HL-60 (cell line): ENCODE measurements at regions not wholly inside any gene's neighbourhood (a gene's known extent, or its start where the extent isn't known, plus 50 kb on each side); places are given as distances from the start of the nearest gene placed in this dataset.

Experiments used
- DNase-seq, 2 experiments: peaks; one replicate each; pipeline ENCODE4 v3.0.0-alpha.2; 2010 to 2020; ENCODE audit warnings: low read depth in 1 of 2, low spot score in 1 of 2
- H3K27ac ChIP-seq: fragments of 250-450 bp; sonication (Bioruptor Pico); replicated peaks from 2 replicates; pipeline ENCODE4 v1.5.1; 2020; ENCODE audit warnings: mild to moderate bottlenecking, moderate library complexity
- H3K27me3 ChIP-seq: fragments of 250-450 bp; sonication (Bioruptor Pico); 2 replicates; pipeline ENCODE4 v1.5.1; 2021; ENCODE audit warnings: mild to moderate bottlenecking, moderate library complexity; ENCODE audit not compliant: insufficient read depth, poor library complexity, severe bottlenecking
- H3K4me3 ChIP-seq: replicated peaks from 2 replicates; pipeline ENCODE4 v1.5.1; 2011; ENCODE audit warnings: mild to moderate bottlenecking, control low read depth, low read length; ENCODE audit not compliant: insufficient read depth
- GABPA ChIP-seq: IDR thresholded peaks from 2 replicates; pipeline ENCODE4 v1.6.1; 2012; ENCODE audit warnings: low read depth
- POLR2AphosphoS5 ChIP-seq: IDR thresholded peaks from 2 replicates; pipeline ENCODE4 v1.6.1; 2012; ENCODE audit warnings: low read depth
- SPI1 ChIP-seq: IDR thresholded peaks from 2 replicates; pipeline ENCODE4 v1.6.1; 2012; ENCODE audit warnings: low read depth, mild to moderate bottlenecking, borderline replicate concordance
- TF ChIP-seq, protein P1 (sequence below): IDR thresholded peaks from 2 replicates; pipeline ENCODE4 v1.6.1; 2012; ENCODE audit warnings: low read depth; ENCODE audit not compliant: insufficient replicate concordance
- TF ChIP-seq, protein P2 (sequence below): IDR thresholded peaks from one replicate; pipeline ENCODE4 v1.5.1; 2011; ENCODE audit warnings: low read length, control low read depth, inconsistent platforms; ENCODE audit not compliant: insufficient read depth

DNA sequence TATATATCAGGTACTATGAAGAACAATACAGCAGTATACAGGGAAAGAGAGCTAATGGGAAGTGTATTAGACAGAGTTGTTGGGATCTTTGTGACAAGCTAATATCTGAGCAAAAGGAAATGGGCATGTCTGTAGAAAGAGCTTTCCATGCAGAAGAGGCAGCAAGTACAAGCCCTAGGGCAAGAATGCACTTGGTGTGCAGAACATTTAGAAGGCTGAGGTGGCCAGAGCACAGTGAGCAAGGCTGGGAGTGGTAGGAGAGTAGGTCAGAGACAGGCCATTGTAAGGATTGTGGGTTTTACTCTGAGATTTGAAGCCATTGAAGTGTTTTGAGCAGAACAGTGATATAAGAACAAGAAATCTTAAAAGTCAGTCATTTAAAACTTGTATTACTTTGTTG, 353.9 kb upstream of the TGFBR2 start:
- no peaks in the 10 kb centered on the region for H3K27me3 ChIP-seq
- no peak for DNase-seq

DNA sequence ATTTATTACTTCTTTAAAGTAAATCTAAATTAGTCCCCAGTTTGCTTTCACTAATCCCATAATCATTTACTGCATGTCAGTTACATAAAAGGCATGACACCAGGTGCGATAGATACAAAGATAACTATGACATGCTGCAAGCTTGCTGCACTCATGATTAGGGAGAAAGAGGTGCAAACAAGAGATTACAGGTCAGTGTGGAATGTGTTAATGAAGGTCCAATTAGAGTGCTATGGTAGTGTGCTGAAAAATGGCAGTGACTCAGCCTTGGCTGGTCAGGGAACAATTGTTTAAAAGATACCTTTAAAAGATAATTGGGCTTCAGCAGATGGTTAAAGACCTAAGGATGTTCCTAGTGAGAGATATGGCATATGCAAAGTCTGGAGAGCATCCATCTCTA, 352.6 kb upstream of the TGFBR2 start:
- no peak for DNase-seq
- H3K4me3 ChIP-seq: no peak overlapping the region
- TF ChIP-seq SPI1 (no peak), GABPA (no peak), POLR2AphosphoS5 (no peak)
- TF ChIP-seq, protein P1, sequence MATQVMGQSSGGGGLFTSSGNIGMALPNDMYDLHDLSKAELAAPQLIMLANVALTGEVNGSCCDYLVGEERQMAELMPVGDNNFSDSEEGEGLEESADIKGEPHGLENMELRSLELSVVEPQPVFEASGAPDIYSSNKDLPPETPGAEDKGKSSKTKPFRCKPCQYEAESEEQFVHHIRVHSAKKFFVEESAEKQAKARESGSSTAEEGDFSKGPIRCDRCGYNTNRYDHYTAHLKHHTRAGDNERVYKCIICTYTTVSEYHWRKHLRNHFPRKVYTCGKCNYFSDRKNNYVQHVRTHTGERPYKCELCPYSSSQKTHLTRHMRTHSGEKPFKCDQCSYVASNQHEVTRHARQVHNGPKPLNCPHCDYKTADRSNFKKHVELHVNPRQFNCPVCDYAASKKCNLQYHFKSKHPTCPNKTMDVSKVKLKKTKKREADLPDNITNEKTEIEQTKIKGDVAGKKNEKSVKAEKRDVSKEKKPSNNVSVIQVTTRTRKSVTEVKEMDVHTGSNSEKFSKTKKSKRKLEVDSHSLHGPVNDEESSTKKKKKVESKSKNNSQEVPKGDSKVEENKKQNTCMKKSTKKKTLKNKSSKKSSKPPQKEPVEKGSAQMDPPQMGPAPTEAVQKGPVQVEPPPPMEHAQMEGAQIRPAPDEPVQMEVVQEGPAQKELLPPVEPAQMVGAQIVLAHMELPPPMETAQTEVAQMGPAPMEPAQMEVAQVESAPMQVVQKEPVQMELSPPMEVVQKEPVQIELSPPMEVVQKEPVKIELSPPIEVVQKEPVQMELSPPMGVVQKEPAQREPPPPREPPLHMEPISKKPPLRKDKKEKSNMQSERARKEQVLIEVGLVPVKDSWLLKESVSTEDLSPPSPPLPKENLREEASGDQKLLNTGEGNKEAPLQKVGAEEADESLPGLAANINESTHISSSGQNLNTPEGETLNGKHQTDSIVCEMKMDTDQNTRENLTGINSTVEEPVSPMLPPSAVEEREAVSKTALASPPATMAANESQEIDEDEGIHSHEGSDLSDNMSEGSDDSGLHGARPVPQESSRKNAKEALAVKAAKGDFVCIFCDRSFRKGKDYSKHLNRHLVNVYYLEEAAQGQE: no peak
- TF ChIP-seq, protein P2, sequence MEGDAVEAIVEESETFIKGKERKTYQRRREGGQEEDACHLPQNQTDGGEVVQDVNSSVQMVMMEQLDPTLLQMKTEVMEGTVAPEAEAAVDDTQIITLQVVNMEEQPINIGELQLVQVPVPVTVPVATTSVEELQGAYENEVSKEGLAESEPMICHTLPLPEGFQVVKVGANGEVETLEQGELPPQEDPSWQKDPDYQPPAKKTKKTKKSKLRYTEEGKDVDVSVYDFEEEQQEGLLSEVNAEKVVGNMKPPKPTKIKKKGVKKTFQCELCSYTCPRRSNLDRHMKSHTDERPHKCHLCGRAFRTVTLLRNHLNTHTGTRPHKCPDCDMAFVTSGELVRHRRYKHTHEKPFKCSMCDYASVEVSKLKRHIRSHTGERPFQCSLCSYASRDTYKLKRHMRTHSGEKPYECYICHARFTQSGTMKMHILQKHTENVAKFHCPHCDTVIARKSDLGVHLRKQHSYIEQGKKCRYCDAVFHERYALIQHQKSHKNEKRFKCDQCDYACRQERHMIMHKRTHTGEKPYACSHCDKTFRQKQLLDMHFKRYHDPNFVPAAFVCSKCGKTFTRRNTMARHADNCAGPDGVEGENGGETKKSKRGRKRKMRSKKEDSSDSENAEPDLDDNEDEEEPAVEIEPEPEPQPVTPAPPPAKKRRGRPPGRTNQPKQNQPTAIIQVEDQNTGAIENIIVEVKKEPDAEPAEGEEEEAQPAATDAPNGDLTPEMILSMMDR: no peak

More for the DNA sequence above, 353.9 kb upstream of the TGFBR2 start:
- Histone ChIP-seq H3K27ac (no peak overlapping the region), H3K4me3 (no peak overlapping the region)
- TF ChIP-seq GABPA (no peak), SPI1 (no peak), POLR2AphosphoS5 (no peak)
- TF ChIP-seq, protein P1: no peak
- TF ChIP-seq, protein P2: no peak

DNA sequence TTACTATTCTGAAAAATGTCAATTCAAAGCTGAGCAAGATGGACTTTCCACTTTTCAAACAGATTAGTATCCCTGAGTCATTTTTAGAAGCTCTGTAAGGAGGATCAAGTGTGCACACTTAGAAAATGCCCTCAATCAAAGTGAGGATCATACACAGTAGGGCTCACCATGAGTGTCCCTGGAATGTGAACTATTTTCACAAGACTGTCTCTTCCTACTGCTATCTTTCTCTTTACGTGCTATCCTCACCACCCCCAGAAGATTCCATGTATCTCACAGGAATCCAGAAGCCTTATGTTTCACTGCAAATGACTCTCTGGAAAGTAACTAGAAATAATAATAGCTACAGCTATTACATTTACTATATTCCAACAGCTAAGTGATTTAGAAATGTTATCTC, 349.9 kb upstream of the TGFBR2 start:
- TF ChIP-seq GABPA (no peak), SPI1 (no peak), POLR2AphosphoS5 (no peak)
- TF ChIP-seq, protein P2: no peak
- TF ChIP-seq, protein P1: no peak
- no peak for DNase-seq
- H3K27ac ChIP-seq: no peak overlapping the region
- no peak overlapping the region for H3K4me3 ChIP-seq
- no peaks in the 10 kb centered on the region for H3K27me3 ChIP-seq

More for the DNA sequence above, 352.6 kb upstream of the TGFBR2 start:
- Histone ChIP-seq H3K27ac (no peak overlapping the region), H3K27me3 (no peaks in the 10 kb centered on the region)
